Activated effector memory CD4-positive, alpha-beta T cell treated with Interleukin-2 at 50 U/mL for 16 hours (primary cell): ENCODE measurements at regions not wholly inside any gene's neighbourhood (a gene's known extent, or its start where the extent isn't known, plus 50 kb on each side); places are given as distances from the start of the nearest gene placed in this dataset.
"Not testable (repeated sequence)": the region's sequence is repeated elsewhere in the genome, so short reads cannot be mapped to it uniquely, and the experiment has no call there.

Source experiments
- DNase-seq: peaks from one replicate; pipeline ENCODE4 v3.0.0-alpha.2; 2020

GRCh38 chr9:90047828-90048227, 443.0 kb downstream of the GADD45G start:
- no peak for DNase-seq

GRCh38 chr9:90052366-90052765, 447.6 kb downstream of the GADD45G start:
- no peak for DNase-seq

GRCh38 chr9:90053027-90053426, 448.2 kb downstream of the GADD45G start:
- no peak for DNase-seq

- no peak for DNase-seq
These were observed 450.0 kb downstream of the GADD45G start for GRCh38 chr9:90054810-90055209.

- DNase-seq: no peak
These were observed 450.4 kb downstream of the GADD45G start for GRCh38 chr9:90055226-90055625.

DNA sequence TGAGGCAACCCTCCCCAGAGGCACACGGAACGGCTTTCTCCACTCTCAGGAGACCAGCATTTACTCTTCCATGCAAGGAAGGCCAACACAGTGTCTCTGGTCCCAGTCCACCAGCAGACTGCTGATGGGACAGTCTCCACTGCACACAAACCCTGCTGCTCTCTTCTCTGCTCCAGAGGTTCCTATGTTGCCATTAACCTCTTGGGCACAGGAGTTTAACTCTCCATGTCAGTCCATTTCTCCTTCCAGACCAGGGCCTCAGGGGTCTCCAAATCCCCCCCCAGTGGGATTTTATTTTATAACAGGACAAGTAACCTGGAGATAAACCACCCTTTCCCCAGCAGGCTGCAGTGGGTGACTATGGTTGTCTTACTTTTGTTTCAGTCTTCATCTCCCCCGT, 452.5 kb downstream of the GADD45G start:
- DNase-seq: no peak

GRCh38 chr9:90058182-90058763, 453.5 kb downstream of the GADD45G start:
- DNase-seq: no peak

DNA sequence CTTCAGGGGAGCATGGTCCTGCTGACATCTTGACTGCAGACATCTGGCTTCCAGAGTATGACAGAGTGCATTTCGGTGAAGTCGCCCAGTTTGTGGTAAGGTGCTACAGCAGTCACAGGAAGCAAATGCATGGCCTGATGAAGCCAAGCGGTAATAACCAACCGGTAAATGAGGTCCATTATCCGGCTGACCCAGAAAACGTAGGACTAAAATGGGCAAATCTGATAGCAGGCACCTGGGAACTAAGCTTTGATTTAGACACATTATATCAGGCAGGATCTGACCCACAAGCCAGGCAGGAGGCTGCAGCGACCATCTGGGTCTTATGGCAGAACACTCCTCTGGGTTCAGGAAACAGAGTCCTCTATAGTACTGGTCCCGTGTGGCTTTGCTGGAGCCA, 454.6 kb downstream of the GADD45G start:
- DNase-seq: no peak

DNA sequence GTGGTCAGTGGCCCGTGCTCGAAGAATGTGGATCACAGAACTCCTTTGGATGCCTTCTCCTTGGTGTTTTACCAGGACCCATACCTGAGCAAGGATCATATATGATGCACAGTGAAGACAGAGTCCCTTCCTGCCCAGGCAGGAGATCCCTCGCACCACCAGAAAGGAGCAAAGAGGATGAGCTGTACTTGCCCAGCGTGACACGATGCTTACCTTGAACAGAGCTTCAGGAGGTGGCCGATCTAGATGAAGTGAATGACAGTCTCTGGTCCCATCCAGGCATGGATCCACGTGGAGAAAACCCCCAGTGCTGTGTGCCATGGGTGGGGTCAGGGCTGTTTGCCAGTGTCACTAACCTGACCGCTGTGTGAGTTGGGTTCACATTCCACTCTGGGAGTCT, 455.4 kb downstream of the GADD45G start:
- DNase-seq: no peak

DNA sequence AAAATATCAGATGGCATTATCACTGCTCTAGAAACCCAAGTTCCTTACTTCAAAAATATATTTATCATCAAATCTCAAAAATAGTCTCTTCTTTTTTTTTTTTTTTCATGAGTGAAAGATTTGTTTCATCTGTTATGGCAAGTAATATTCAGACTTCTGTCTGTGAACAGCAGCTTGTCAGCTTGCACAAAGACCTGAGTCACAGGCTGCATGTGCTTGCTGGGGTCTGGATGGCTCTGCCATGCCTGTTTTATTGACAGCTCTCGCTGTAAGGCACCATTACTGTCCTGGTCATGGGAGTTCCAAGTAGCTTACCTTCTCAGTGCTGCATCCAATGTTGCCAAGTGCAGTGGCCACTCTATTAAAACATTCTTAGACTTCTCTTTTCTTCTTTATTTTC, 456.4 kb downstream of the GADD45G start:
- DNase-seq: no peak

GRCh38 chr9:90062982-90063381, 458.2 kb downstream of the GADD45G start:
- no peak for DNase-seq

DNA sequence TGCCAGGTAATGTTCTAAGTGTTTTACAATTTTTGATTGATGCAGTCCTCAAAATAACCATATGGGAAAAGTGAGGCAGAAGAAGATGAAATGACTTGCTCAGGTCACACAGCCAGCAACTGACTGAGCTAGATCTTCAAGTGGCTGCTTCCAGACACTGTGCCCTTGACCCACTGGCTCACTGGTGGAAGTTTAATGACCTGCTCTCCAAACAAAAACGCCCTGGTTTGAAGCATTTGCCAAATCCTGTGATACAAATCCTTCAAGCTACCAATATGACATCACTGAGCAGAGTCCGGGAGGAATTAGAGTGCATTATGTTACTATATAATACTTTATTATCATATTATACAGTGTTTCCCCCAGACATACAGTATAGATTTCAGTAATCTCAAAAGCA, 459.4 kb downstream of the GADD45G start:
- no peak for DNase-seq

DNA sequence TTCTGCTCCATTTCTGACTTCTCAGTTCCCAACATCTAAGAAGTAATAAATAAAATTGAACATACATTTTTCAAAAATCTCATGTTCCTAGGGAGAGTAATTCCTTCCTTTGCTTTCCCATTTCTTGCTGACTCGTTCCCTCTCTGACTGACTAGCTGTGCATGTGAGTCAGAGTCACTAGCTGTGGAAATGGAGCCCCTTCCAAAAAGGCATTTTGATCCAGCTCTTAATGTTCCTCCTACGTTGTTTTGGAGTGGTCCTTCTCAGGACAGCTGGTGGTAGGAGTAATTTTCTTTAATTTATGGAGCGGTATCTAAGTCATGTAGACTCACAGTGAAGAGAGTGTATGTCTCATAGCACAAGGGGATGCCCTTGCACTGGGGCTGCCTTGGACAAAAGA, 460.2 kb downstream of the GADD45G start:
- DNase-seq: no peak

DNA sequence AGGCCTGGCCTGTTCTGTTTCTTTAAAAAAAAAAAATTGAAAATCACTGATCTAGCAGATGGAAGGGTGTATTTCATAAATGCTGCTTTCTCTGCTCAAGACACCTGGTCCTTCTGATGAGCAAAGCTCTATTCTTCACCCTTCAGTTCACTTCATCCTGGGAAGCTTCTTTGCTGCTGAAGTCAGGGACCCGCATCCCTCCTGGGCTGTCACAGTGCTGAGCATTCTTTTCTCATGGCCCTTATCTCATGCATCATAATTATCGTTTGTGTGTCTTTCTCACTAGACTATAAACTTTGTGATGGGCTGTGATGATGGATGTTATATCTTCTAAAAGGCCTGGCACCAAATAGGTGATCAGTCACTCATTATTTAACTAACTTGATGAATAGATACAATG, 461.0 kb downstream of the GADD45G start:
- no peak for DNase-seq

GRCh38 chr9:90069085-90069484, 464.3 kb downstream of the GADD45G start:
- DNase-seq: no peak

GRCh38 chr9:90070056-90070455, 465.2 kb downstream of the GADD45G start:
- DNase-seq: no peak

DNA sequence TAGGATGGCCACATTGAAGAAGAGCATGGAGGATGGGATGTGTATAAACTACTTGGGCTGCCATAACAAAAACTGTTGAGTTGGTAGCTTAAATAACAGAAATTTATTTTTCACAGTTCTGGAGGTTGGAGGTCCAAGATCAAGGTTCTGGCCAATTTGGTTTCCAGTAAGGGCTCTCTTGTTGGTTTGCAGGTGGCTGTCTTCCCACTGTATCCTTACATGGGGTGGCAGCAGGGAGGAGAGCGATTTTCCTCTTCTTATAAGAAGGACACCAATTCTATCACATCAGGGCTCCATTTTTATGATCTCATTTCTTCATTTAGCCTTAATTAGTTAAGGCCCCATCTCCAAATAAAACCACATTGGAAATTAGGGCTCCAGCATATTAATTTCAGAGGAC, 465.7 kb downstream of the GADD45G start:
- DNase-seq: no peak

DNA sequence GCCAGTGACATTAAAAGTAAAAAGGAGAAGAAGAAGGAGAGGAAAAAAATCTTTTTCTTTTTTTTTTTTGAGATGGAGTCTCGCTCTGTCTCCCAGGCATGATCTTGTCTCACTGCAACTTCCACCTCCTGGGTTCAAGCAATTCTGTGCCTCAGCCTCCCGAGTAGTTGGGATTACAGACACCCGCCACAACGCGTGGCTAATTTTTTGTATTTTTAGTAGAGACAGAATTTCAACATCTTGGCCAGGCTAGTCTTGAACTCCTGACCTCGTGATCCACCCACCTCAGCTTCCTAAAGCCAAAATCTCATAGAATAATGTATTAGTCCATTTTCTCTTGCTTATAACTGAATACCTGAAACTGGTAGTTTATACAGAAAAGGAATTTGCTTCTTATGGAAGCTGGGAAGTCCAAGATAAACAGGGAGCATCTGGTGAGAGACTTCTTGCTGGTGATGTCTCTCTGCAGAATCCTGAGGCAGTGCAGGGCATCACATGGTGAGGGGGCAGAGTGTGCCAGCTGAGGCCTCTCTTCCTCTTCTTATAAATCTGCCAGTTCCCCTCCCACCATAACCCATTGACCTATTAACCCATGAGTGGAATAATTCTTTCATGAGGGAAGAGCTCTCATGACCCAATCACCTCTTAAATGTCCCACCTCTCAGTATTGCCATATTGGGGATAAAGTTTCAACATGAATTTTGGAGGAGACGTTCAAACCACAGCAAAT, 466.3 kb downstream of the GADD45G start:
- no peak for DNase-seq

DNA sequence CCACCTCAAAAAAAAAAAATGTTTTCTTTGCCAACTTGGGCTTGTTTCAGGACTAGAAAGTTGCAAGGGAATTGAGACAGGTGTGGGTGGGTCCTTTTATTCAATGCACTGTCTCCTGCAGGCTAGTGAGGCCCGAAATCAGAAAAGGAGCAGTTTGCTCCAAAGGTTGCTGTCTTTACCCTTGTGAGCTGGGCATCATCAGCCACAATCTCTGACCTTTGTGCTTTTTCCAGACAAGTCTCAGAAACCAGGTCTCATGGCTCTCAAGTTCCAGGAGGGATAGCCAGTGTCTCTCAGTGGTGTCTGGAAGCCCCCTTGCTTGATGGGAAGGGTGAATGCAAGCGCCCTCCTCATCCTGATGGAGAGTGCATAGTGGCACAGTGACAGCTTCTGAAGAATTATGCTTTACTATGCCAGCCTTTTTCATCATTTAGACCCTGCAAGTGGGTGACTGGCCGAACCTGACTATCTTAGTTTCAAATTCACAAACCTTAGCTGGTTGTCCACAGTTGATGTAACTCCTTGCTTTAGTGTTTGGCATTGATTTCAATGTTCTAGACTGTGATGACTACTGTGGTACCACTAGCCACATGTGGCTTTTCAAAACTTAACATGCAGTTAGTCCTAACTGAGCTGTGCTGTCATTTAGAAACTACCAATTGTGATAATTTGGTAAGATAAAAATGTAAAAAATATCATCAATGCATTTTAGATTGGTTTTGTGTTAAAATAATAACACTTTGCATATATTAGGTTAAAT, 468.6 kb downstream of the GADD45G start:
- DNase-seq: no peak

GRCh38 chr9:90074316-90074962, 469.6 kb downstream of the GADD45G start:
- DNase-seq: no peak

DNA sequence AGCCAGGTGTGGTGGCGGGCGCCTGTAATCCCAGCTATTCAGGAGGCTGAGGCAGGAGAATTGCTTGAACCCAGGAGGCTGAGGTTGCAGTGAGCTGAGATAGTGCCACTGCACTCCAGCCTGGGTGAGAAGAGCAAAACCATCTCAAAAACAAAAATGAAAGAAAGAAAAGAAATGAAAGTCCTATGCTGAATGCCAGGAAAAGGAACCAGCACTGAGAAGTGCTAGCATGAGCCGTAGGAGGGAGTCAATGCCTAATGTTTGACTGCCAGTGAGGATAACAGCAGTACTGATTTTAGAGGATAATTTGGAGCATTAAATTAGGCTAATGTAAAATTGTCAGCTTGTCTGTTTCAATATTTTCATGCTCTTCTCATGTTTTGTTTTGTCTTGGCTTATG, 472.8 kb downstream of the GADD45G start:
- not testable (repeated sequence) for DNase-seq

GRCh38 chr9:90078988-90079421, 474.2 kb downstream of the GADD45G start:
- no peak for DNase-seq

- no peak for DNase-seq
These were observed 480.8 kb downstream of the GADD45G start for GRCh38 chr9:90085633-90086032.

- DNase-seq: no peak
These were observed 481.3 kb downstream of the GADD45G start for GRCh38 chr9:90086101-90086511.
